Inflammatory macrophage treated with lipopolysaccharide for 1 hour (primary cell): ENCODE measurements at regions not wholly inside any gene's neighbourhood (a gene's known extent, or its start where the extent isn't known, plus 50 kb on each side); places are given as distances from the start of the nearest gene placed in this dataset.

Source experiments
- DNase-seq, 2 donors: peaks; one replicate each; pipeline ENCODE4 v3.0.0-alpha.2; 2020 to 2022

DNA sequence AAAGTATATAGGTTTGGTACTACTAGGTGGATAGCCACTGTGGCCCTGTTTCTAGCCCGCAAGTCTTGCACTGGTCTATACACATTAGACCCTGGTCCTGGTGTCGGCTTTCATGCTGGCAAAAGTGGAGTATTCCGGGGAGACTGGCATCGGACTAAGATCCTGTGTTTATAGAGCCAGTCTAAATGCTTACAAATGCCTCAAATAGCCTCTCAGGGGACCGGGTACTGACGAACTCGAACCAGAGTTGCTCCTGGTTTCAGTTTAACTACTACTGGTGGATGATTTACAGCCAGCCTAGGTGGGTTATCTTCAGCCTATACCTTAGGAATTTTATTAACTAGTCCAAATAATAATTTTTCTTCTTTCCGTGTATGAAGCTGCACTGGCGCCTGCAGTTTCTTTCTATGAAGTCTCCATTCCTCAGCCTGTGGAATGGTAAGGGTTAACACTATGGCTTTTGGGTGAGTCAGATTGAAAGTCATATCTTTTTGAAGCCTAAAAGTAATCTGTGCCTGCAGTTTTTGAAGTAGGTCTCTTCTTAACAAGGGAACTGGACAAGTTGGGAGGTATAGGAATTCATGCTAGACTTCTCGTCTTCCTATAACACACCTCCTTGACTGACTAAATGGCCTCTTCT lies 51.3 kb downstream of the OR10H4 start:
- no peak for DNase-seq

DNA sequence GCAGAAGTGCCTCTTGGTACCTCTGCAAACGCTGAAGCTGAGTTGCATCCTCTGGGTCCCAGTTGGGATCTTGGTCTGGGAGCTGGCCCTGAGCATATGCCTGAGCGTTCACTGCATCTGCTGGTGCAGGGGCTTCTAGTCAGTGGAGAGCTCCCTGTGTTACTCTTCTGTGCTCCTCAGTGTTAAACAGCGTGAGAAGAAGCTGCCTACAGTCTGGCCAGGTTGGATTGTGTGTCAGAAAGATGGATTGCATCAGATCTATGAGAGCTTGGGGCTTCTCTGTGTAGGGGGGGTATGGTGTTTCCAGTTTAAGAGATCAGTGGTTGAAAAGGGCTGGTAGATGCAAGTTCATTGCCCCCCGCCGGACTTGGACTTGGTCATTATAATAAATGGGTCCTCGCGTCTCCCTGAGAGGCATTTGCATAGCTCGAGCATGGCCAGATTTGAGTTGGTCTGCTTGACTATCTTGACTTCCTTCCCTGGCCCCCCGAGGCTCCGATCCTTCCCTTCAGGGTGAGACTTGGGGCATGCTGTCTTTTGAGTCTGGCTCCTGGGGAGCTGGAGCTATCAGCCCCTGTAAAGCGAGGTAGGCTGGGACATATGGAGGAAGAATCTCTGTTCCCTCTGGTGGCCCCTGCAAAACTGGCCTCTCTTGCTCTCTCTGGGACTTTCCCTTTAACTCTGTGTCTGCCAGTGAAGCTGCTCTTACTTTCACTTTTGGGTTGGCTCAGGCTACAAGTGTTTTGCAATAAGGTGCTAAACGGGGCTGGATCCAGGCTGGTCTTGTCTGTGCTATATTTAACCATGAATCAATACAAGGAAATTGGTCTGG lies 52.9 kb downstream of the OR10H4 start:
- DNase-seq = peak; percentile 75 to 80

DNA sequence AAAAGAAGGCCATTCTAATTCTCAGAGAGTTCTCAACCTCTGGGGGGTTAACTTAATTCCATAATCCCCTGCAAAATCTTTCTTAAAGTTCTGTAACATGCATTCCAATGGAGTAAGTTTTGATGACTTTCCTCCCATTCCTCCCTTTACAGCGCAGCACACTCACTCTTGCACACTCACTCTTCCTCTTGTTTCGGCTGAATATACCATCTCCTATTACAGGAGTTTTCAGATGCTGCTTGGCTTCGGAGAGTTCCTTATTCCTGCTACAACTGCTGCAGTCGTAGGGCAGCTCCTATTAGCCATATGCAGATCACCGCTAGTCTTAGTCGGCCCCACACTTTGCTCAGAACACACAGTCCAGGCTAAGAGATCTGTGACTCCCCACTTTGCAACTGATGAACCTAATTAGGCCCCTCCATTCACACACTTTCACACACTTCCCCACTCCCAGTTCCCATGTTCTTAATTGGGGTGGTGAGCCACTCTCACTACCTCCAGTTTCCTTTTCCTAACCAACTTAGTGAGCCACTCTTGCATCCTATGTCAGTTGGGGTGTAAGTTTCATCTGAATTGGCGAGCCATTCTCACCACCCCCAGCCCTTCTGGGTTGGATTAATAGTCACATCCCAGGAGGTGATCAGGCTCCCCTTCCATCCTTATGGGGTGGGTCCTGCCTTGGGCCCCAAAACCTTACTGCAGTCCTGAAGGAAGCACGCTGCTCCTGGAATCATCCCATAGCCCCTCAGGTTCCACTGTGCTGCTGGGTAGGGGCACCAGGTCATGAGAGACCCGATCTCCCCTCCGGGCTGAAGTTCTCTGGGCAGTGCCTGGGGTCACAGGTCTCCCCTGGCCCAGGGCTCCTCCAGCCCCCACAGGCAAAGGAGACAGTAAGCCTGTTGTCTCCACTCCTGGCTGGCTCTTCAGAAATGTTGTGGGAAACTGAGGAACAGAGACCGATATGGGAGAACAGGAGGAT lies 53.9 kb downstream of the OR10H4 start:
- DNase-seq = peak; percentile 9 to 33

- peak; percentile 13 to 33 for DNase-seq
These were observed 54.6 kb downstream of the OR10H4 start for GRCh38 chr19:16003391-16003790.

DNA sequence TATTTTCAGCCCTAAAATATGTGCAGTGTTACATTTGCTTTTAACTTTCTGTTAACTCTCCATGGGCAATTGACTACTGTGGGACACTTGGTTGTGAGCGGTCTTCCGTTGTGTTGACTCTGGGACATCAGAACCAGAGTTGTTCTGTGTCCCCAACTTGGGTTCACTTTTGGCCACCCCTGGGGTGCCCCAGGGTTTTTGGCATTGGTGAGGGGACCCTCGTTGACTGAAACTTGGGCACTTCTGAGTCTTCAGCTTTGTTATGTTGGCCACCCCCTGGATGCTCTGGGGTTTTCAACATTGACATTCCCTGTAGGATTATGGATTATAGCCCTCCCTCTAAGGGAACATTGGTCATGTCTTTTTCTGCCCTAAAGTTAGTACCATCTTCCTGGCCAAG lies 57.1 kb downstream of the OR10H4 start:
- no peak for DNase-seq

DNA sequence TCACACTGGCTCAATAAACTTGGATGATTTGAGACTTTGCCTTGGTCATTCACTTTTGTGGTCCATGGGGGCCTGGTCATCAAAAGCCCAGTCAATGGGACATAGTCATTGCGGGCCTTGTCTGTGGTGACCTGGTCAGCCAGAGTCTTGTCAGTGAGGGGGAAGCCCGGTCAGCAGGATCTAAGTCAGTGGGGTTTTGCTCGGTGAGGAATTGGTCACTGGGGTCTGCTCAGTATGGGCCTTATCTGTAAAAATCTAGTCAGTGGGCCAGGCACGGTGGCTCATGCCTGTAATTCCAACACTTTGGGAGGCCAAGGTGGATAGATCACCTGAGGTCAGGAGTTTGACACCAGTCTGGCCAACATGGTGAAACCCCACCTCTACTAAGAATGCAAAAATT lies 63.7 kb upstream of the TPM4 start:
- no peak for DNase-seq

DNA sequence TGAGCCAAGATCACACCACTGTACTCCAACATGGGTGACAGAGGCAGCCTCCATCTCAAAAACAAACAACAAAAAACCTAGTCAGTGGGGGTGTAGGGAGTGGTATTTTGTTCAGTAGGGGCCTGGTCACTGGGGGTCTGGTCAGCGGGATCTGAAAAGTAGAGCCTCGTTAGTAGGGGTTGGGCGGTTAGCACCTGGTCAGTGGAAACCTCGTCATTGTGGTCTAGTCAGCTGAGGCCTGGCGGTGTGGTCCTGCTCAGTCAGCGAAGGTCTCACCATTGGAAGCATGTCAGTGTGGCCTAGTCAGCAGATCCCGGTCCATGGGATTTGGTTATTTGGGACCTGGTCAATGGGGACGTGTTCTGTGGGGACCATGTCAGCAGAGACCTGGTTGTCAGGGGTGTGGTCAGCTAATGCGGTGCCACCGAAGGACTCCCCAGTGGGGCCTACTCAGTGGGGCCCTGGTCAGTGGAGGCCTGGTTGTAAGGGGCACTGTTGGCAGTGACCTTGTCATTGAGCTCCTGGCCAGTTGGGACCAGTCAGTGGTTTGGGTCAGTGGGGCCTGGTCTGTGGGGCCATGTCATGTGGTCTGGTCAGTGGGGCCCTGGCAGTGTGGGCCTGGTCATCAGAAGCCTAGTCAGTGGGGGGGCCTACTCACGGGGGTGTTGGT lies 63.0 kb upstream of the TPM4 start:
- no peak for DNase-seq

DNA sequence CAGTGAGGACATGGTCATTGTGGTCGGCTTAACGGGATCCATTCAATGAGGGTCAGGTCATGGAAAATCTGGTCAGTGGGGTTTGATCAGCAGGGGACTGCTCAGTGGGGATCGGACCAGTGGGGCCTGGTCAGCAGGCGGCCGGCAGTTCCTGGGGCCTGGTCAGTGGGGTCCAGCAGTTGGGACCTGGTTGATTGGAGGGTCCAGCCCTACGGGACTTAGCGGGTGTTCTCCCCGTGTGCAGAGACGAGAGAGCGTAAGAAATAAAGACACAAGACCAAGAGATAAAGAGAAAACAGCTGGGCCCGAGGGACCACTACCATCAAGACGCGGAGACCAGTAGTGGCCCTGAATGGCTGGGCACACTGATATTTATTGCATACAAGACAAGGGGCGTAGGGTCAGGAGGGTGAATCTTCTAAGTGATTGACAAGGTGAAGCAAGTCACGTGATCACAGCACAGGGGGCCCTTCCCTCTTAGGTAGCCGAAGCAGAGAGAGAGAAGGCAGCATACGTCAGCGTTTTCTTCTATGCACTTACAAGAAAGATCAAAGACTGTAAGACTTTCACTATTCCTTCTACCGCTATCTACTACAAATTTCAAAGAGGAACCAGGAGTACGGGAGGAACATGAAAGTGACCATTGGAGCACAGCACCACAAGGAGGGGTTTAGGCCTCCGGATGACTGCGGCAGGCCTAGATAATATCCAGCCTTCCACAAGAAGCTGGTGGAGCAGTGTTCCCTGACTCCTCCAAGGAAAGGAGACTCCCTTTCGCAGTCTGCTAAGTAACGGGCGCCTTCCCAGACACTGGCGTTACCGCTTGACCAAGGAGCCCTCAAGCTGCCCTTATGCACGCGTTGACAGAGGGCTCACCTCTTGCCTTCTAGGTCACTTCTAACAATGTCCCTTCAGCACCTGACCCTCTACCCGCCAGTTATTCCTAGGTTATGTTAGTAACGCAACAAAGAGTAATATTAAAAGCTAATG lies 62.1 kb upstream of the TPM4 start:
- DNase-seq = no peak

- DNase-seq = no peak
These were observed 61.1 kb upstream of the TPM4 start for GRCh38 chr19:16014923-16015804.

GRCh38 chr19:16015805-16016173 lies 60.5 kb upstream of the TPM4 start:
- no peak for DNase-seq

- no peak for DNase-seq
These were observed 59.8 kb upstream of the TPM4 start for GRCh38 chr19:16016226-16017137.

GRCh38 chr19:16017138-16017490 lies 59.2 kb upstream of the TPM4 start:
- DNase-seq = no peak

- no peak for DNase-seq
These were observed 58.1 kb upstream of the TPM4 start for GRCh38 chr19:16018106-16018755.

DNA sequence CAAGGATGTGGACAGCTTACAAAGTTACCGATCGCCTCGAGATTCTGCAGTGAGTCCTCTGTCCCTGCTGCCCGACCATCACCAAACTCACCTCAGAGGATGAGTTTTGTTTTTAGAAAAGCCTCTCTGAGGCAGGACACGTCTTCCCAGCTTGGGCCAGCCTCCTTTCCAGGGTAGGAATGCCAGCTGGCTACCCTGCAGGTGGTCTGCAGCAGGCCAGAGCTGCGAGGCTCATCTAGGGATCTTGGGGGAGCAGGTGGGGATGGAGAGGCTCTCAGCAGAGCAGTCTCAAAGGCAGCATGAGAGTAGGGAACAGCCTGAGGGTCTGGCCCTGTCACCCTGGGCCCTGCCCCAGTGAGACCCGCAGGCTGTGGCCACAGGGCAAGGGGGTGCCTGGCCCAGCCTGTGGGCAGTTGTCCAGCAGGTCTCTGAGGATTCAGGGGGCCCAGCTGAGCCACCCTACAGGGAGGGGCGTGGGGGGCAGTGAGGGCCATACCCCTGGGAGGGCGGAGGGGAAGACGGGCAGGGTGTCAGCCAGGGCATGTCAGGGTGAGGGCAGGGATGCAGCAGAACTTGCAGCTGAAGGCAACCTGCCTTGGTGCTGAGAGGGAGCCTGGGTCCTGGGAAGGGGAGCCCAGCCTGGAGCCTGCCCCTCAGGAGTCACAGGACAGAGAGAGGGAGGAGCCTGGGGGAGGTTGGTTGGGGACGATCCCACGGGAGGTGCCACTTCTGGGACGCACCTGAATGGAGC lies 57.3 kb upstream of the TPM4 start:
- DNase-seq = no peak

- DNase-seq = no peak
These were observed 56.4 kb upstream of the TPM4 start for GRCh38 chr19:16019691-16020448.

DNA sequence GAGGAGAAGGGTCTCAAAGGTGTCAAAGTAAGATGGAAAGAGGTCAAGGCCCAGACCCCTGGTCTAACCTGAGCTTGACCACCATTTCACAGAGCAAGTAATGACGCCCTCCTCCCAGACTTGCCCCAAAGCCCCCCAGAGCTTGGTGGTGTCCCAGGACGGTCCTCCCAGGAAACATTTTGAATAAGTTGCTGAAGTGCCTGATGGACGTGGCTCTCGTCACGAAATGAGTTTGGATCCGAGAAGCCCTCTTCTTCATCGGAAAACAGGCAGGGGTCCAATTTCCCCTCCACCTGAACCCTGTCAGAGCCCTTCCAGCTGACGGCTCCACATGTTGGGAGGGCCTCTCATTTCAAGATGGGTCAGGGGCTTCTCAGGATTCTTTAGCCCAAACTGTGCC lies 54.5 kb upstream of the TPM4 start:
- DNase-seq = no peak

- no peak for DNase-seq
These were observed 54.0 kb upstream of the TPM4 start for GRCh38 chr19:16022251-16022650.
